Adrenal gland (tissue), 9 donors: ENCODE measurements at regions not wholly inside any gene's neighbourhood (a gene's known extent, or its start where the extent isn't known, plus 50 kb on each side); places are given as distances from the start of the nearest gene placed in this dataset.

Experiments
- DNase-seq, 7 donors: peaks; one replicate each; pipeline ENCODE4 v3.0.0-alpha.2; 2019 to 2020
- H3K27ac ChIP-seq, 5 donors: fragments of 200-600 bp; sonication (generic) in 4 of 5; 1 replicate in 3 of 5; 2 replicates in 2 of 5; pipeline versions ENCODE4 v1.5.1 to v1.8.0; 2016 to 2020; ENCODE audit warnings: mild to moderate bottlenecking in 1 of 5
- H3K27me3 ChIP-seq: fragments of 200-600 bp; 2 replicates; pipeline ENCODE4 v1.8.0; 2021
- H3K36me3 ChIP-seq, 2 donors: fragments of 200-600 bp; replicated peaks in 1 of 2; 1 replicate in 1 of 2; 2 replicates in 1 of 2; pipeline versions ENCODE4 v1.5.1 to v1.8.0; 2018 to 2022
- H3K4me1 ChIP-seq, 2 donors: fragments of 200-600 bp; replicated peaks in 1 of 2; 1 replicate in 1 of 2; 2 replicates in 1 of 2; pipeline versions ENCODE4 v1.5.1 to v1.8.0; 2018 to 2021
- H3K4me3 ChIP-seq, 4 donors: fragments of 200-600 bp; sonication (generic) in 3 of 4; one replicate each; pipeline ENCODE4 v1.5.1; 2016 to 2018
- H3K9me3 ChIP-seq, 3 donors: fragments of 200-600 bp; sonication (generic) in 1 of 3; replicated peaks in 1 of 3; 1 replicate in 2 of 3; 2 replicates in 1 of 3; pipeline versions ENCODE4 v1.5.1 to v1.8.0; 2016 to 2021
- POLR2A ChIP-seq, 2 donors: fragments of 450-650 bp; IDR thresholded peaks; one replicate each; pipeline ENCODE4 v1.6.1; 2017; ENCODE audit warnings: antibody characterized with exemption in 2 of 2, mild to moderate bottlenecking in 2 of 2, moderate library complexity in 1 of 2
- WGBS, 4 donors: extraction: QIAGEN DNeasy Blood & Tissue Kit in 2 of 4; methylation state at CpG; one replicate each; pipeline versions ENCODE4 v1.1.5 to v1.1.7; 2013 to 2017; 5-methylcytosine and 5-hydroxymethylcytosine counted together
- intact Hi-C, 2 donors: fragments of 100-400 bp; cut with DNase I; formaldehyde crosslinking; loops; one replicate each; pipeline versions ENCODE4 v1.14.1 to v1.15.0; 2022 to 2023
- TF ChIP-seq, protein P1 (sequence below), 6 experiments: fragments of 450-650 bp in 4 of 6; fragments of 200-600 bp in 2 of 6; sonication (generic) in 1 of 6; IDR thresholded peaks; 1 replicate in 5 of 6; 2 replicates in 1 of 6; pipeline versions ENCODE4 v1.5.1 to v1.8.0; 2016 to 2021; ENCODE audit warnings: antibody characterized with exemption in 6 of 6, mild to moderate bottlenecking in 2 of 6, moderate library complexity in 1 of 6
- donor health status: healthy with polysubstance abuse.
- donor health status: Bipolar disorder and iron deficiency.
- donor health status: DM: yes; HTN: yes; CAD: no.
- donor health status: DM: no; HTN: no; CAD: no.
- donor health status: DM: no; HTN: no; CAD: no.

DNA sequence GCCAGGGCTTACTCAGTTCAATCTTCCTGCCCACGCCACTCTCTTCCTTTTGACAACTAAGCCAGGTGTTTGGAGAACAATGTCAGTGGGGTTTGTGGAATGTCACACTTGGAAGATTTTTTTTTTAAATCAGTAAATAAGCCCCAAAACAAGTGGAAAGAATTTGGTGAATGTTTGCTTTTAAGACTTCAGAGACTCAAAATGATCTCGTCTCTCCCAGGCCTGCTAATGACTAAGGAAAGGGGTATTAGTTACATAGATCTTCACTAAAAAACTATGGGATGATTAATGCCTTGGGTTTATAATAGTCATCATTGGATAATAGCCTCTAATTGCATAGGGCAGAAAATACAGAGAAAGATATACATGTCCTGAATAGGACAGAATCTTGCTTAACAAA lies 166.4 kb downstream of the DMRT2 start:
- no peaks in the 10 kb centered on the region for H3K27me3 ChIP-seq
- no peaks in the 10 kb centered on the region for H3K9me3 ChIP-seq
- no peak overlapping the region for H3K4me3 ChIP-seq
- no peaks in the 10 kb centered on the region for H3K4me1 ChIP-seq
- TF ChIP-seq, protein P1, sequence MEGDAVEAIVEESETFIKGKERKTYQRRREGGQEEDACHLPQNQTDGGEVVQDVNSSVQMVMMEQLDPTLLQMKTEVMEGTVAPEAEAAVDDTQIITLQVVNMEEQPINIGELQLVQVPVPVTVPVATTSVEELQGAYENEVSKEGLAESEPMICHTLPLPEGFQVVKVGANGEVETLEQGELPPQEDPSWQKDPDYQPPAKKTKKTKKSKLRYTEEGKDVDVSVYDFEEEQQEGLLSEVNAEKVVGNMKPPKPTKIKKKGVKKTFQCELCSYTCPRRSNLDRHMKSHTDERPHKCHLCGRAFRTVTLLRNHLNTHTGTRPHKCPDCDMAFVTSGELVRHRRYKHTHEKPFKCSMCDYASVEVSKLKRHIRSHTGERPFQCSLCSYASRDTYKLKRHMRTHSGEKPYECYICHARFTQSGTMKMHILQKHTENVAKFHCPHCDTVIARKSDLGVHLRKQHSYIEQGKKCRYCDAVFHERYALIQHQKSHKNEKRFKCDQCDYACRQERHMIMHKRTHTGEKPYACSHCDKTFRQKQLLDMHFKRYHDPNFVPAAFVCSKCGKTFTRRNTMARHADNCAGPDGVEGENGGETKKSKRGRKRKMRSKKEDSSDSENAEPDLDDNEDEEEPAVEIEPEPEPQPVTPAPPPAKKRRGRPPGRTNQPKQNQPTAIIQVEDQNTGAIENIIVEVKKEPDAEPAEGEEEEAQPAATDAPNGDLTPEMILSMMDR (IDR thresholded peaks at IDR 0.05) = no peak
- TF ChIP-seq POLR2A (IDR thresholded peaks at IDR 0.05) = no peak
- intact Hi-C loops = no loop called here
- no peaks in the 10 kb centered on the region for H3K36me3 ChIP-seq
- DNase-seq = no peak
- 56 to 69% (median 59%) methylated on average over 2 of the region's 2 CpGs for WGBS, 4 donors
- H3K27ac ChIP-seq = no peak overlapping the region

DNA sequence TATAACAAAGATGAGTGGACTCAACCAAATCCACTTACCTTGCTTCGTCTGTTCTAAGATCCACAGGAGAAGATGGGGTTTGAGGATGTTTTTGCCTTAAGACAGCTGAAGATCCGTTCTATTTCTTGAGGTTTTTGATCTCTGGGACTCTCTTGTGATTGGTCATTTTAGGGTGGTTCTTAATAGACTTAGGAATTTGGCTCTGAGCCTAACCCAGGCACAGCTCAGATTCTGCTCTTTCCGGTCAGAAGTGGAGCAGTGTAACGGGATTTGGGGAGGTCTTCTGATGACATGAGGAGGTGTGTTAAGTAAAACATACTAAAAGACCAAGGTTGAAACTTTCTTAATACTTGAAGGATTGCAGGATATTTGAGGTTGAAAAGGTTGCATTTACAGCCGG lies 166.9 kb downstream of the DMRT2 start:
- intact Hi-C loops = no loop called here
- DNase-seq = no peak
- no peaks in the 10 kb centered on the region for H3K36me3 ChIP-seq
- no peak for TF ChIP-seq POLR2A (IDR thresholded peaks at IDR 0.05)
- TF ChIP-seq, protein P1 (IDR thresholded peaks at IDR 0.05) = no peak
- H3K9me3 ChIP-seq = no peaks in the 10 kb centered on the region
- H3K27me3 ChIP-seq = no peaks in the 10 kb centered on the region
- no peak overlapping the region for H3K27ac ChIP-seq
- no peaks in the 10 kb centered on the region for H3K4me1 ChIP-seq
- WGBS, 4 donors = 56 to 63% (median 60%) methylated on average over 5 of the region's 5 CpGs
- no peak overlapping the region for H3K4me3 ChIP-seq

DNA sequence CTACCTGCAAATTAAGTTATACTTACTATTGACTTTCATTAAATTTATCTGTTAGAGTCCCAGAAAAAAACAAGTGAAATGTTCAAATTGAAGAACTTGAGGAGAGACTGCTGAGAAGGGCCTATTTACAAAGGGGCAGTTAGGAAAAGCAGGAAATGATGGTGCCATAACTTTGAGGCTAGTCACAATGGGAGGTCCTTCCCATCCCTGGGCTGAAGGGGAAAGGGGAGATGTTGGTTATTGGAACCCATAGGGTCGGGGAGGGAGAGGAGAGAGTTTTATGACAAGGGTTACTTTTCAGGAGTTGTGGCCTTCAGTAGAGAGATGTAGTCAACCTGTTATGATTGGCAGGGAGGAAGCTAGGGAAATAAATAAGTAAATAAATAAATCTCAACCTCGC lies 169.1 kb downstream of the DMRT2 start:
- Histone ChIP-seq H3K4me1 (no peaks in the 10 kb centered on the region), H3K27ac (no peak overlapping the region), H3K9me3 (no peaks in the 10 kb centered on the region), H3K27me3 (no peaks in the 10 kb centered on the region), H3K4me3 (no peak overlapping the region), H3K36me3 (no peaks in the 10 kb centered on the region)
- TF ChIP-seq POLR2A (IDR thresholded peaks at IDR 0.05) = no peak
- TF ChIP-seq, protein P1 (IDR thresholded peaks at IDR 0.05) = no peak
- no peak for DNase-seq
- intact Hi-C loops = no loop called here
- 64 to 71% (median 68%) methylated on average over 2 of the region's 2 CpGs for whole genome bisulfite sequencing, 4 donors

DNA sequence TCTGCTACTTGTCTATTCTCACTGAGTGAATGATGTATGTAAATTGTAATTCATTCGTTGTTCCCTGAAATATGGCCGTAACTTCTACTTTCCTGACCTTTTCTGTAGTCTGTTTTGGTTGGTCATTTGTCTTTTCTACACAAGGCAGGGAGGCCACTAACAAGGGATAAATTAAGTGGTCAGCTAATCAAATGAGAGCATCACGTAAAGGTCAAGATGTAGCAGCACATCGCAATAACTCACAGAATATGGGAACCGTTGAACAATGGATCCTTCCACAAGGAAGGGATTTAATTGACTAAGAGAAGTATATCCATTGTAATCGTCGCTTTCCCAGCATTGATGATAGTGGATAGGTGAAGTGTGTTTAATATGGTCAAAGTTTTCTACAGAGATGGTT lies 171.1 kb downstream of the DMRT2 start:
- intact Hi-C loops = no loop called here
- H3K4me1 ChIP-seq = no peaks in the 10 kb centered on the region
- whole genome bisulfite sequencing, 4 donors = 51 to 60% (median 54%) methylated on average over 7 of the region's 7 CpGs

More for the DNA sequence above, 171.1 kb downstream of the DMRT2 start:
- TF ChIP-seq POLR2A (IDR thresholded peaks at IDR 0.05) = no peak
- TF ChIP-seq, protein P1 (IDR thresholded peaks at IDR 0.05) = no peak
- no peak for DNase-seq
- Histone ChIP-seq H3K9me3 (no peaks in the 10 kb centered on the region), H3K27ac (no peak overlapping the region), H3K4me3 (no peak overlapping the region), H3K36me3 (no peaks in the 10 kb centered on the region), H3K27me3 (no peaks in the 10 kb centered on the region)
